Kidney tubule cell (primary cell): ENCODE measurements at regions not wholly inside any gene's neighbourhood (a gene's known extent, or its start where the extent isn't known, plus 50 kb on each side); places are given as distances from the start of the nearest gene placed in this dataset.

Experiments
- DNase-seq: peaks from one replicate; pipeline ENCODE4 v3.0.0-alpha.2; 2018; ENCODE audit warnings: low spot score

DNA sequence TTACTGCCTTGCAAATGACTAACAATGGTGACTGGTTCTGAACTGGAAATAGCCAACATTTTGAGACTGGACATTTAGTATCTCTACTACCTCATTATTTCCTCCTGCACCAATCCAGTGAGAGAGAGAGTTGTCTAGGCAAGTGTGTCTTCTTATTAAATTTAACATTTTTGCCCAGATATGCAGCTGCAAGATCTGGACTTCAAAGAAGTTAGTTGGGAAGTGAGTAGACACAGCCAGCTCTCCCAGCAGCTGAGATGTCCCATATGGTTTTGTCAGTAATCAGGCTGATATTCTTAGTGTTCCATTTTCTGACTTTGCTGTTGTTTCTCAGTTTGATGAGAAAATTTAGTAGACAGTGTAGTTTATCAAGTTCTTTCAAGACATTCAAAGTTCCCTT is 1778.8 kb upstream of the CDH6 start:
- DNase-seq = no peak

DNA sequence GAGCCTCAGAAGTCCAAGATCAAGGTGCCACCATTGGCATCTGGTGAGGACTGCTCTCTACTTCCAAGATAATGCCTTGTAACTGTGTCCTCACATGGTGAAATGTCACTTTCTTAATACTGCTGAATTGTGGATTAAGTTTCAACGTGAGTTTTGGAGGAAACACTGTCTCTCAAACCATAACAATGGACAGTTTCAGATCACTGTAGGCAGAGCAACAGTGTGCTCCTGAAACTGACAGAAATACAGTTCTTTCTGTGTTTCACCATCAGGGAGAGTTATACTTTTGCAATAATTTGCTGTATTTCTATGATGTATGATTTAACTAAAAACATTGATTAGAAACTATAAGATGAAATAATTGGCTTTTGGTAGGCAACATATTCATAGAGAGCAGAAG is 1780.5 kb upstream of the CDH6 start:
- no peak for DNase-seq

DNA sequence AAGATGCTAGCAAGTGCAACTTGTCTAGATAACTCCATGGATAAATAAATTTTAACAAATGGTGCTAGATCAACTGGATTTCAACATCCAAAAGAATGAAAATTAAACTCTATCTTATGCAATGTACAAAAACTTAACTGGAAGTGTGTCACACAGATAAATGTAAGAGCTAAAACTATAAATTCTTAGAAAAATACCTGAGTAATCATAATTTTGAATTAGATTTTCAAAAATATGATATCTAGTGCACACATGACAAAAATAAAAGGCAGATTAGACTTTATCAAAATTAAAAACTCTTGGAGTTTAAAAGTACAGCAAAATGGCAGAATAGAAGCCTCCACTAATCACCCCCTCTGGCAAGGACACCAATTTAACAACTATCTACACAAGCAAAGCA is 1791.2 kb upstream of the CDH6 start:
- no peak for DNase-seq

DNA sequence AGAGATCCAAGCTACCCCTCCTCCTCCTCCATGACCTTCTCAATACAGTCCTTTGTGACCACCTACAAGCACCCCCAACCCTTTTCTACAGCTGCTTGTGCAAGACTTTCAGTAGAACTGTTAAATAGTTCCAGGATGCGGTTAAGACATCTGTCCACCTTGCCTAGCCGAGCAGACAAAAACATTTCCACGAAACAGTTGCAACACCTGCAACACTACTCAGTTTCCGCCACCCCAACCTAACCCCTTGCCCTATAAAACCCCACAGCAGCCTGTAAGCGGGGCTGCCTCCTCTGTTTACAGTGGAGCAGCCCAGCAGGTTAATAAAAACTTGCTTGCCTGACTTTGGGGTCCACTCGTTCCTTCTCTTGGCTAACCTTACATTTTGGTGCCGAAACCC is 1803.5 kb upstream of the CDH6 start:
- DNase-seq = no peak

DNA sequence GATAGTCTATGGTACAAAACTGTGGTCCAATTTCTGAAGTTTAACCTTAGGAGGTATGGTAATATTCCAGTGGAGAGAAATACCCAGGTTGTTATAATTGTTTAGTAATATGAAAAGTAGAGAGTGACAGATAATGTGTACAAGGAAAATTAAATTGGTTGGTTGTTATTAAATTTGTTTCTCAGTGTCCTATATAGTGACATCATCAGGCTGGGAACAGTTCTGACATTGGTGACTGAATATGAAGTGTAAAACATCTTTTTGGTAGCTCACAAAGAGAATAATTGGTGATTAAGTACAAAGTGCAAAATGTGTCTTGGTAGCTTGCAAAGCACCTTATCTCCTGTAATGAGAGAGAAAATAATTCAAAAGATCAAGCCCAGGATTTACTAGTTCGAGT is 1806.1 kb upstream of the CDH6 start:
- DNase-seq = no peak

DNA sequence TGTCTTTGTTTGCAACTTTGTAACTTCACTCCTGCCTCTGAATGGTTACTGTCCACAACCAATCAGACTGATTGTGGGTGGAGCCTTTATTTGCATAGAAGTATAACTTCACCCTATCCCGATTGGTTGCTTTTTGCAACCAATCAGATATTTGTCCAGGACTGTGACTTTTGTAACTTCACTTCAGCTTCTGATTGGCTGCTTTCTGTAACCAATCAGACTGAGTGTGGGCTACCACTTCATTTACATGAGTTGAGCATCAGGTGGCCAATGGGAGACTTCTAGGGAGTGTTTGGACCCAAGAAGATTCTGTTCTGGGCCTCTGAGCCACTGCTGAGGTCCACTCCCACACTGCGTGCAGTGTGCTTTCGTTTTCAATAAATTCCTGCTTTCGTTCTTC is 1810.7 kb upstream of the CDH6 start:
- DNase-seq = no peak

DNA sequence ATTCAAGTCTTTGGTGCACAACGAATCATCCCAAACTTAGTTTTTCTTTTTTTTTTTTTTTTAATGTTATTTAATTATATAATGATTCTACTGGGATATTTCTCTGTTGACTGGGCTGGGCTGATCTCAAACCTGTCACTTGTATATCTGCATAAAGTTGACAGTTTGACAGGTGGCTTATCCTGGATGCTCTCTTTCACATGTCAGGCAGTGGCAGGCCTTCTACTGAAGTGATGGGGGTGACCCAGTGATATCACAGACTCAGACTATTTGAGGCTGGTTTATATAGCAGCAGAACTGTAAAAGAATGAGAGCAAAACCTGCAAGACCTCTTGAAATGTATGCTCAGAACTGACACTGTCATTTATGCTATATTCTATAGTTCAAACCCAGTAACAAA is 1813.5 kb upstream of the CDH6 start:
- DNase-seq = no peak

DNA sequence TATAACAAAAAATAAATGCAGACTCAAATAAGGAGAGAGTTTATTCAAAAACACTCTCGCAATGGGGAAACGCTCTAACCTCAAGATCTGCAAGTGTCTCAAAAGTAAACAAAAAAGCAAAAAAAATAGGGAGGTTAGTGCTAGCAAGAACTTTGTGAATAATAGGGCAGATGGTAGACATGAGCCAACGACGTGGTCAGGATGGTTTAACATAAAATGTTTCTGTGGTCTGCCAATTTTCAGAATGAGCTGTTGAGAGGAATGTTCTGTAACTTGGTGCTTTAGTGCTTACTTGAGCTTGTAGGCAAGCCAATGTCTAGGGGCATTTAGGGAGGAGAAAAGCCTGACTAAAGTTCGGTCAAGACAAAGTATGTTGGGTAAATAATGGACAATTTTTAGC is 1813.9 kb upstream of the CDH6 start:
- DNase-seq = no peak

DNA sequence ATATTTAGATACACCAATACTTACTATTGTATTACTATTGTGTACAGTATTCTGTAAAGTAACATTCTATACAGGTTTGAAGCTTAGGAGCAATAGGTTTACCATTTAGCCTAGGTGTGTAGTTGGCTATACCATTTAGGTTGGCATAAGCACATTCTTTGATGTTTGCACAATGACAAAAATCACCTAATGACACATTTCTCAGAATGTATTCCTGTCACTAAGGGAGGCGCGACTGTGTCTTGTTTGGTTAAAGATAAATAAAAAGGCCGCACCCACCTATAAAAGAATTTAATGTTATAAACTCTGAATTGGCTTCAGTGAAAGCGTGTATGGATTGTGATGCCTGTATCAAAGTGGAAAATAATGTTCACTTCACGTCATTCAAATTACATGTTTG is 1815.4 kb upstream of the CDH6 start:
- DNase-seq = no peak

DNA sequence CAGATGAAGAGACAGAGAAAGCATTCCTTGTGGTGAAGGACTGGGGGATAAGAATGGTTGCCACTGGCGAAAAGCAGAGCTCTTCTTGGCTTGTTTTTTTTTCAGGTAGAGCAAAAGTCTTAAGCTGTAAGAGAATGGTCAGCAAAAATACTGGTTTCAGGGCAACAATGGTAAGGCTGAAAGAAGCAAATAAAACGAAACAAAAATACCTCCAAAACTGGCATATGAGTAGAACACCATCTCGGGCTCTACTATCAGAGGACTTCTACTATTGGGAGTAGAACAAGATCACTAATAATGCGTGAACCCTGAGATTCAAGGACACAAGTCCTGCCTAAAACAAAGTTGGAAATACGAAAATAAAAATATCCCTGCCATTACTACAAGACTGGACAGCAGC is 1823.2 kb upstream of the CDH6 start:
- no peak for DNase-seq

DNA sequence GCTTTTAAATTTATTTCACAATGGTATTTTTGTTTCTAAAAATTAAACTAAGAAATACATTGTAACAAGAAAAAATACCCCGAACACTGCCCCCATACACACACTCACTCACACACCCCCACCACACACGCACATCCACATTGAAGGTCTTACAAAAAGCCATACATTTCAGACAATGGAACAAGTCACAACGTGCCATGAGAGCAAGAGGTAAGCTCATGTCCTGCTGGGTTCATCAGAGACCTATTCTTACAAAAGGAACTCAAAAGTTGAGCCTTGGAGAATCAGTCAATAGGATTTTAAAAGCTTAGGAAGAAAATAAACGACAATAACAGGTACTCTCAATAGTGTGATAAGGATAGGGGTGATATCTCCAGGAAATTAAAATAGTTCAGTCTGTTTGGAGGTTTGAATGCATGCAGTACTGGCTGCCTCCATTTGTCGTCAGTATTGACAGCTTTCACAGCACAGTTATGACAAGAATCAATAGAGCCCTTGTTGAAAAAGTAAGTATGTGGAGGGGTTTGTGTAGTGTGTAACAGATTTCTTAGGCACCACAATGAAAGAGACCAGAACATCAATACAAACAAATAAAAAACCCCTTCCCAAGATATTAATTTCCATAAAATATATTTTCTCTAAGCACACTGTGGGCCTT is 1826.2 kb upstream of the CDH6 start:
- DNase-seq = no peak

DNA sequence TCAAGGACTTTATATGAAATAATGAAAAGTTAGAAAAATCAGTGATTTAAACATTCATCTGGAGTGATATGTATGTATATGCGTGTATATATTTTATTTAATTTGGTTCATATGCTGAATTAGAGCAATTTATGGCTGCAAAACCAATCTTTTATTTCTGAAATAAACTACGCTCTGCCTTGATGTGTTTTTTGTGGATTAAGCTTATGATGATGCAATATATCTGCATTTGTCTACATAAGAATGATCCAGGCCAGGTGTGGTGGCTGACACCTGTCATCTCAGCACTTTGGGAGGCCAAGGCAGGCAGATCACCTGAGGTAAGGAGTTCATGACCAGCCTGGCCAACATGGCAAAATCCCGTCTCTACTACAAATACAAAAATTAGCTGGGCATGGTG is 1842.3 kb upstream of the CDH6 start:
- no peak for DNase-seq

DNA sequence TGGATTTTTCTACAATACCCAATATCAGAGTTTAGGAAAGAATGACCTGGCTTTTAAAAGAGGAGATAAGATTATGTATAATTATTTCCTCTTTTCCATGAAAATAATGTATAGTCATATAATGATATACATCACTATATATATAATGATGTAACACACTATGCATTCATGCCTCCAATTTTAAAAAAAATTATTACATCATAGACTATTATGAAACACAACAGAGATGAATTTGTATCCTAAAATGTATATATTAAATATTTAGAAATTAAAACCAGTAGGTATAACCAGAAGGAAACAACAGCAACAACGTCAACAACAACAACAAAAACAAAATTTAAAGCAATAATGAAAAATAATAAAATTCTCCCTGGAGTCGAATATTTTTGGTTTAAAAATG is 1856.5 kb upstream of the CDH6 start:
- no peak for DNase-seq

DNA sequence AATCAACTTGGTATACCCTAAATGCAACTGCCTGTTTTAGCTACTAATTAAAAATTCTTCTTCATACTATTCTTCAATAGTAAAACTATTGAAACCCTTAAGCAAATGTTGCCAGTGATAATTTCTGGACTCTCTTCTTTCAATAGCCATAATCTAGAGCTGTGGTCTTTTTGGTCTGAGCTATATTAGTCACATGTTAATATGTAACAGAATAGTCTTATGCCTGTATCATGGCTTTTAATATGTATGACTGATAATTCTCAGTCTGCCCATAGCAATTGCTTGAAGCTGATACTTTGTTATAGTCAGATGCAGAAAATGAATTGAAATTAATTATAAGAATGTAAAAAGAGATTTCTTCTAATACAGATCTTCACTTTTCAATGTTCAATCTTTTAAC is 1871.9 kb upstream of the CDH6 start:
- peak; percentile 4 for DNase-seq

DNA sequence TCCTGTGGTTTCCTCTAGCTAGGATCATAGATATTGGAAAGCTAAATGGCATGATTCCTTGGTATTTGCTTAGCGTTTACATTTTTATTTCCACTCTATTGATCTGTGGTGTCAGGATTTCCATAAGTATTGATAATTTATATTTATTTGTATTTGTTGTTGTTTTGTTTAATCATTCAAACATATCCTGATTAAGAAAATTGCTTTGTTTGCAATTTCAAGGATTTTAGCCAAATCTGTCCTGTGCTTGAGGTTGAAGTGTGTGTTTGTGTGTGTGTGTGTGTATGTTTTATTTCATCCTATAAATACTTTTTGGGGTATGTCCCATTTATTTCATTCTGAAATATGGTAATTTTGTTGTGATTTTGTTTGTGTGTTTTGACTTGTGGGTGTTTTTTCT is 1884.1 kb upstream of the CDH6 start:
- DNase-seq = no peak

DNA sequence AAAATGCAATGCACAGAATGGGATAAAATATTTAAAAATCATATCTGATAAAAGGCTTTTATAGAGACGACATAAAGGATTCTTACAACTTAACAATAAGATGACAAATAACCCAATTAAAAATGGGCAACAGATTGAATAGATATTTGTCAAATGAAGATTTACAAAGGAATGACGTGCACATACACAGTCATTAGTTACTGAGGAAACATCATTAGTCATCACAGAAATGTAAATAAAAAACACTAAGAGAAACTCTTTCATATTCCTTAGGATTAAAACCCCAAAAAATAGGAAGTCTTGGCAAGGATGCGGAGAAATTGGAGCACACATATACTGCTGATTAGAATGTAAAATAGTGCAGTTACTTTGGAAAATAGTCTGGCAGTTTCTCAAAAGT is 1886.0 kb upstream of the CDH6 start:
- DNase-seq = no peak

DNA sequence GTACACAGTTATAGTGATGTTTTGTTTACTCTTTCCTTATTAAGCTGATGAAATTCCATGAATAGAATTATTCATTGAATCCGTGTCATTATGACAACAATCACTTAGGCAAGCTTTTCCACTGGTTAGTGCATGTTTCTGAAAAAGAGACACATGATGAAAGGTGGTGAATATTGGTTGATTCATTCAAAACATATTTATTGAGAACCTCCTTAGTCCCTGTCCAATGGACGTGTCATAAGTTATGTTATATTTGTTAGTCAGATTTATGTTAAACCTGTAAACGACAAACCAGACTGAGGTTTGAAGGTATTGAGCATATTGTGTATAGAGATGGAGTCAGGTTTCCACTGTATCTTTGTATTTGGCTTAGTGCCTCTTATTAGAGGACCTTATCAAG is 1888.9 kb upstream of the CDH6 start:
- no peak for DNase-seq

DNA sequence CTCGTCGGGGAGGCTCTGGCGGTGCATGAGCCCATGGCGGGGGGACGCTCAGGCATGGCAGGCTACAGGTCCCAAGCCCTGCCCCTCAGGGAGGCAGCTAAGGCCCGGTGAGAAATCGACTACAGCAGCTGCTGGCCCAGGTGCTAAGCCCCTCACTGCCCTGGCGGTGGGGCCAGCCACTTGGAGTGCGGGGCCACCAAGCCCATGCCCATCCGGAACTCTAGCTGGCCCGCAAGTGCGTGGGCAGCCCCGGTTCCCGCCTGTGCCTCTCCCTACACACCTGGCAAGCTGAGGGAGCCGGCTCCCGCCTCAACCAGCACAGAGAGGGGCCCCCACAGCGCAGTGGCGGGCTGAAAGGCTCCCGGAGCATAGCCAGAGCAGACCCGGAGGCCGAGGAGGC is 1896.9 kb upstream of the CDH6 start:
- DNase-seq = no peak

DNA sequence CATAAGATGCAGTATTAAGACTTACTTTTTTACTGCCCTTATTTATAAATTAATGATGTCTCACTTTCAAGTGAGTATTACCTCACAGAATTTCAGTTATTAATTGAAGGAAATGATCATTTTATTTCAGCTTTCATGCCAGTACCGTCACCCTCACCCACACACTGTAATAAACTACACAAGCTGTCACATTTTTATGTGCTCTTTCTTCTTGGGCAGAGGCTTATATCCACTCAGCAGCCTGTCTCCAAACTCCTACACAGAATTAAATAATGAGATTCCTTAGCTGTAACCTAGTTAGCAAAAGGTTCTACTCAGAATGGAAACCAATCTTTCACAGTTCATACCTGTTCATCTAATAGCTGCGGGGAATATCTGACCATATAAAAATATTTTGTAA is 1915.8 kb upstream of the CDH6 start:
- DNase-seq = no peak

DNA sequence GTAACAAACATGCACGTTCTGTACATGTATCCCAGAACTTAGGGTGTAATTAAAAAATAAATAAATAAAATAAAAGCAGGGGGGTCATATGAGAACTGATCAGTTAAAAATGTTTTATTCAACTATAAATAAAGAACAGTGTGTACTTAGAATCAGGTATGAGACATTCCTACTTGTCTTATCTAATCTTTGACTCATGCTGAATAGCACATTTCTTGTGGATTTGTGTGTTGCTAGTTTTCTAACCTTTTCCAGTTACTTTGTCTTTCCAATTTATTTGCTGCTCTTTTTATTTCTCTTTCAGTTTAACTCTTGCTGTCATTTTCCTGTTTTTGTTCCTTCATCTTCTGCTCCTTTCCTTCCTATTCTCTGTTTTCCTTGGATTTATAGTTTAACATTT is 1917.1 kb upstream of the CDH6 start:
- no peak for DNase-seq

DNA sequence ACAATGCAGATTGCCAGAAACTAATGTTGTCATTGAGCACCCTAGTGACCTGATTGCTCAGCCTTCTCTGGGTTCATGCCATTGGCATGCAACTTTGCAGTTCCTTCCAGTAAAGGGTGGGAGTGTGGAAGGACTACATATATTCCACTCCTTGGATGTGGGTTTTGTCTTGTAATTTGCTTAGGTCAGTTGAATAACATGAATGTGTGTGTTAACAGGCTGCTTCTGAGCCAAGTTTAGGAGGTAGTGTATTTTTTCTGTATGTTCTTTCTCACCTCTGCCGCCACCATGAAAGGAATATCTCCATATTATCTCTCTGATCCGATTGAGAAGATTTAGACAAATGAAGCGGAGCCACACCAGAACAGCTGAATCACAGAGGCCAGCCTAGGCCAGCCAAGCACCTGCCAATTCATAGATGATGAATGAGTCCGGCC is 1929.6 kb upstream of the CDH6 start:
- DNase-seq = no peak

DNA sequence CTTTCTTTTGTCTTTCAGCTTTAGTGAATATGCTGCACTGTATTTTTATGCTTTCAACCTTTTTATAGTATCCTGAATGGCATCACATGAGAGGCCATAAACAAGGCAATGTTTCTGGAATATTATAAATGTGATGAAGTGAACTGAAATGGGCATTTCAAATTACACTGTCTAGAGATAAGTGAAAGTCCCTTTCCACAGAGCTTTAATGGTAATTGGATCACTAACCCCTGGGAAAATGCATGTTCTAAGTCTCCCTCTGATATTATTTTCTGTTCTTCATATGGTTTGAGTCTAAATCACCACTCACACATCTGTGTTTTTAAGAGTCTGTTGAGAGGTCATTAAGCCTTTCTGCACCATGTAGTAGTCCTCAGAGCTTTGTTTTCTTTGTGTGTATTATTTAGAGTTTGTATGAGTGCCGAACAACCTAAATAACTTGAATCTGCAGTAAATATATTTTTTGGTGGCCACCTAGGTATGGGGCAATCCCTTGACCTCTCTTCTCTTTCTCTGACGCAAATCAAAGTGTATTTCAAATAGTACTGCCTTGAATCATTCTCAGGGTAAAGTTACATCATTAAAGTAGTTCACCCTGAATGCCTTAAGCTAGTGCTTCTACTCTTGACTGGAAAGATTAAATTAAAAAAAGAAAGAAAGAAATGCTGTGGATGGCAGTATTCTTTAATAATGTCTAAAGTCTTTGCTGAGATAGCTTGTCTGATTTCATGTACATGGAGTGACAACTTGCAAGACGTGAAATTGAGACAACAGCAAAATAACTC is 1931.0 kb upstream of the CDH6 start:
- DNase-seq = no peak

DNA sequence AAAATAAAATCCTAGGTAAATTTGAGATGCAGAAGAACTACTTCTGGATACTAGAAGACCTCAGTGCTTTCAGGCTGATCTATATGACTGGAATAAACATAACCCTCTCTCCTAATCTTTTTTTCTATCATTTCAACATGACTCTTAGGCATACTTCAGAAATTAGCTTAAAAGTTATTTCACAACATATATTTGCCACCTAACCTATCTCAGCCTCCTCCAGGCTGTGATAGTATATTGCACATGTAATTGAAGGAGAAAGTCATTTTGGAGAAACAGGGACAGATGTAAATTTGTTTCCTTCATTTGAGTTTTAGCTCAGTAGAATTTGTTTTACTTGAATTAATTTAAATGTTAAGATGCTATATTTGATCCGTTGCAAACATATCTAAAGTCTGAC is 1932.3 kb upstream of the CDH6 start:
- DNase-seq = no peak

DNA sequence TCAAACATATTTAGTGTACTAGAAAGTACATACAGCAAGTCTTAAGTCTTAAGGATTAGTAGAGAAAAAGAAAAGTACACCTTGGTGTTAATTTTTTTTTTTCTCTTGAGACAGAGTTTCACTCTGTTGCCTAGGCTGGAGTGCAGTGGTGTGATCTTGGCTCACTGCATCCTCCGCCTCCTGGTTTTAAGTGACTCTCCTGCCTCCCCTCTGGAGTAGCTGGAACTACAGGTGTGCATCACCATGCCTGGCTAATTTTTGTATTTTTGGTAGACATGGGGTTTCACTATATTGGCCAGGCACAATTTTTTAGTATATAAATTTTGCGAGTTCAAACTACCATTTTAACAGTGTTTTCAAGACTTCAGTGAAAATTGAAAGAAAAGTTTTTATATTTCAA is 1941.1 kb upstream of the CDH6 start:
- DNase-seq = no peak
